ENCODE measurements at regions not wholly inside any gene's neighbourhood (a gene's known extent, or its start where the extent isn't known, plus 50 kb on each side); places are given as distances from the start of the nearest gene placed in this dataset.

GRCh38 chr1:55506740-55507577, 291.8 kb upstream of the USP24 start:
- DNase-seq, result no peak

DNA sequence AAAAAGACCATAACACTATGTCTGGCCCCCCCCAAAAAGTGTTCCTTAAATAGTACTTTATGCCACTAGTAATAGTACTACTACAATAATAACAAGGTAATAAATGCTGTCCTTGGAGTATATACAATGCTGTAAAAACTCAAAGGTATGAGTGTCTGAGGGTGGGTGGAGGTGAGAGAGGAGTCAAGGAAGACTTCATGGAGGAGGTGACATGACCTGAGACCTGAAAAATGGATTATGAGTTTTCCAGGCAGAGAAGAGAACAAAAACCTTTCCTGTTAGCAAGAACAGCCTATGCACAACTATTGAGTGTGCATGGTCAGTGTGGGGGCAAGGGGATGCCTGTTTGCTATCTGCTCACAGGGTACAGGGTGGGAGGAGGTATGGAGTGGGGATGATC, 290.2 kb upstream of the USP24 start:
- DNase-seq, result no peak

- no peak for DNase-seq
These were observed 289.2 kb upstream of the USP24 start for GRCh38 chr1:55504306-55504731.

- DNase-seq, result no peak
These were observed 288.6 kb upstream of the USP24 start for GRCh38 chr1:55503663-55504305.

GRCh38 chr1:55500601-55501000, 285.4 kb upstream of the USP24 start:
- DNase-seq, result no peak

GRCh38 chr1:55490547-55490946, 275.4 kb upstream of the USP24 start:
- DNase-seq, result no peak

GRCh38 chr1:55484173-55484572, 269.0 kb upstream of the USP24 start:
- no peak for DNase-seq

- no peak for DNase-seq
These were observed 268.4 kb upstream of the USP24 start for GRCh38 chr1:55483523-55483922.

GRCh38 chr1:55481634-55482033, 266.5 kb upstream of the USP24 start:
- no peak for DNase-seq

GRCh38 chr1:55480029-55480795, 265.0 kb upstream of the USP24 start:
- no peak for DNase-seq

DNA sequence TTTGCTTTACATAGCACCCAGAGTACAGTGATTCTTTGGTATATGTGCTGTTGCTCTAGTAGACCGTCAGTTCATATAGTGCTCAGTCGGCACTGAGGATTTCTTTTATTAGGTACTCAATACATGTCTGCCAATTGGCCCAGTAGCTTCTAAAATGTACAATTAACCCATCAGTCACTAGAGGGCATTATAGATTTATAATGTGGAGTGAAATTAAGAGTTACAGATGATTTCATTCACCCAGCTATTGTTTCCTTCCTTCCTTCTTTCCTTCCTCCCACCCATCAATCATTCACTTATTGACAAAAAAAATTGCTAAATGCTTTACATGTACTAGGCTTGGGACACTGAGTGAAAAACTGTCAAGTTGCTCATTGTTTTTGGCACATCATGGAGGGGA, 263.6 kb upstream of the USP24 start:
- DNase-seq, result no peak

- no peak for DNase-seq
These were observed 262.8 kb upstream of the USP24 start for GRCh38 chr1:55477953-55478352.

- DNase-seq, result no peak
These were observed 261.4 kb upstream of the USP24 start for GRCh38 chr1:55476445-55477015.

DNA sequence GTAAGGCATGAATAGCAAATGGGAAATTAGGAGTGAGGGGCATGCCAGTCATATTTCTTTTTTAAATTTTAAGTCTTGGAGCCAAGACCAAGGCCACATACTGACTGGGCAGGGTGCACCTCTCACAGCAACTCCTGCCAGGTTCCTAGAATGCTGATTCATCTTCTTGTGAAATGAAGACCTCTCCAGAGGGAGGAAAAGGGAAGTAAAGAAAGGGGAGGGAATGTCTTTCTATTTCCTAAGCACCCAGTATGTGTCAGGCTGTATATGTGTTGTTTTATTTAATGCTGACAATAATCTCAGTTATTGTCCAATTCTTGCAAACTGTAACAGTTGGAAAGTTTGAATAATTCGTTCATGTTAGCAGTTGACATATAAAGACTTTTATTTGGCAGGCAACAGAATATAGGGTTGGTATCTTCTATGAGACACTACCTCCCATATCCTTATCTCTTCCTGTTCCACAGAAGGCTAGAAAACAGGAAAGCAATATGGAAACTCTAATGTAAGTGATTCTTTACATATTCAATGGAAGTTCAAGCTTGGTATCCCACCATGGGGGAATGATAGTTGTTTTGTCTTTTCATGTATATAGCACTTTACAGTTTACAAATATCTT, 259.1 kb upstream of the USP24 start:
- DNase-seq, result no peak

DNA sequence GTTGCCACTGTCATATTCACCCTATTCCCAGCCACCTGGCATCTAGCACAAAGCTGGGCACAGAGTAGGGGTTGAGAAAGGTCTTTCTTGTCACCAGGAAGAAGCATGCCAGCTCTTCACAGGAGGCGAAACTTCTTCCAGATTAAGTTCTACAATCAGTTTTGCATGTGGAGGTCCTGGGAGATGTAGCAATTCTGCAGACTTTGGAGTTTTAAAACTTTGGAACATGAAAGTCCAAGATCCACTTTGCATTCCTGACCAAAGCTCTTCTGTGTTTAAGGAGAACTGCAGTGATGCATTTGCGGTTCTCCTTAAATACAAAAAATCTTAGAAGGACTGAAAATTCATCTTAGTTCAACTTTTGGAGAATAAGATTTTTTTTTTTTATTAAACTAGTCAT, 258.5 kb upstream of the USP24 start:
- DNase-seq, result no peak

- DNase-seq, result no peak
These were observed 257.6 kb upstream of the USP24 start for GRCh38 chr1:55472784-55473183.

- DNase-seq, result no peak
These were observed 257.0 kb upstream of the USP24 start for GRCh38 chr1:55472115-55472514.

GRCh38 chr1:55468142-55468795, 253.1 kb upstream of the USP24 start:
- DNase-seq, result no peak

DNA sequence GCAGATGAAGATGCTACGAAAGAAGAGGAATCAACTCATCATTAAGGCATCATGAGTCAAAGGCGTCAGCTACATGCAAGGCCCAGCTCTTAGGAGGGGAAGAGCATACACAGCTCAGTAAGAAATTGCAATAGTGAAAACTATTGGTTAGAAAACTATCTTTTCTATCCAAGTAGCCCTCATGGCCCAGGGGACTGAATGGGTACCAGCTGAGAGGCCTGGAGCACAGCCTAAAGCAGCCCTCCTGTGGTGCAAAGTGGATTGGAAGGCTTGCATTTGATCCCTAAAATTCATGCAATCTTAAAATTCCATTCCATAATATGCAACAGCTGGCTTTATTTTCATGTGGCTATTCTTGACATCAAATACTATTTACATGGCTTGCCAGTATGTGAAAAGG, 251.8 kb upstream of the USP24 start:
- no peak for DNase-seq

GRCh38 chr1:55466373-55466772, 251.2 kb upstream of the USP24 start:
- no peak for DNase-seq

GRCh38 chr1:55464550-55464949, 249.4 kb upstream of the USP24 start:
- no peak for DNase-seq

GRCh38 chr1:55463814-55464475, 248.8 kb upstream of the USP24 start:
- no peak for DNase-seq
